ENCODE measurements at regions not wholly inside any gene's neighbourhood (a gene's known extent, or its start where the extent isn't known, plus 50 kb on each side); places are given as distances from the start of the nearest gene placed in this dataset.

GRCh38 chr2:66156171-66156570 lies 278.8 kb upstream of the MEIS1 start:
- 4% methylated on average over 1 of the region's 1 CpG for WGBS (ENCODE audit: low lambda C conversion rate)
- H3K9me3 ChIP-seq, result peaks cover 15% of the 10 kb centered on the region
- H3K36me3 ChIP-seq (replicated peaks in 1 of 2; ENCODE audit: control insufficient read depth in 1 of 2, insufficient read depth in 2 of 2, low read length in 1 of 2), result no peaks in the 10 kb centered on the region
- no peak overlapping the region for H3K4me2 ChIP-seq
- ChIA-PET CTCF (no interaction called here), POLR2A (no interaction called here)
- no peak for DNase-seq
- no peaks in the 10 kb centered on the region for H3F3A ChIP-seq (replicated peaks; ENCODE audit: insufficient read depth)
- no peak overlapping the region for H3K9ac ChIP-seq
- no peaks in the 10 kb centered on the region for H3K4me1 ChIP-seq (ENCODE audit: control insufficient read depth in 1 of 2, insufficient read depth in 2 of 2, low read depth in 1 of 2, low read length in 1 of 2)
- H3K9me2 ChIP-seq, result no peaks in the 10 kb centered on the region
- H3K27ac ChIP-seq (ENCODE audit: low read depth in 2 of 2, low read length in 1 of 2), result no peak overlapping the region
- H2AFZ ChIP-seq (ENCODE audit: low read depth), result no peak overlapping the region
- no peaks in the 10 kb centered on the region for H3K27me3 ChIP-seq (ENCODE audit: insufficient read depth)
- no peaks in the 10 kb centered on the region for H4K20me1 ChIP-seq (ENCODE audit: insufficient read depth)
- H3K4me3 ChIP-seq (ENCODE audit: low read depth in 2 of 2, low read length in 1 of 2), result no peak overlapping the region
- no peaks in the 10 kb centered on the region for H3K79me2 ChIP-seq (ENCODE audit: insufficient read depth)
- TF ChIP-seq PBX3 (IDR thresholded peaks at IDR 0.05) (no peak), RCOR1 (IDR thresholded peaks at IDR 0.05; ENCODE audit: low read length) (no peak), SMC3 (IDR thresholded peaks at IDR 0.05; ENCODE audit: low read depth, low read length) (no peak), NRF1 (IDR thresholded peaks at IDR 0.05; ENCODE audit: low read depth, low read length) (no peak), JUND (IDR thresholded peaks at IDR 0.05) (no peak), SIN3A (IDR thresholded peaks at IDR 0.05; ENCODE audit: borderline replicate concordance, low read depth, low read length) (no peak), NFIC (IDR thresholded peaks at IDR 0.05; ENCODE audit: borderline replicate concordance) (no peak), TEAD4 (IDR thresholded peaks at IDR 0.05; ENCODE audit: borderline replicate concordance, insufficient read depth) (no peak), RAD21 (IDR thresholded peaks at IDR 0.05; ENCODE audit: low read length) (no peak), RFX5 (IDR thresholded peaks at IDR 0.05; ENCODE audit: low read length) (no peak), TCF12 (IDR thresholded peaks at IDR 0.05) (no peak), MXI1 (IDR thresholded peaks at IDR 0.05; ENCODE audit: low read depth, low read length) (no peak), IRF3 (IDR thresholded peaks at IDR 0.05; ENCODE audit: low read depth, low read length) (no peak), EP300 (IDR thresholded peaks at IDR 0.05; ENCODE audit: borderline replicate concordance in 1 of 2, low read depth in 1 of 2, low read length in 1 of 2) (no peak), ELF1 (IDR thresholded peaks at IDR 0.05) (no peak), EZH2phosphoT487 (IDR thresholded peaks at IDR 0.05; ENCODE audit: borderline replicate concordance, low read depth) (no peak), GATA2 (CRISPR knock-in tag; IDR thresholded peaks at IDR 0.05) (no peak), TAF1 (IDR thresholded peaks at IDR 0.05; ENCODE audit: borderline replicate concordance, low read depth, low read length) (no peak)

- Histone ChIP-seq H3K9me3 (peaks cover 15% of the 10 kb centered on the region), H3K4me3 (ENCODE audit: low read depth in 2 of 2, low read length in 1 of 2) (no peak overlapping the region), H3K4me2 (no peak overlapping the region), H4K20me1 (ENCODE audit: insufficient read depth) (no peaks in the 10 kb centered on the region), H3F3A (replicated peaks; ENCODE audit: insufficient read depth) (no peaks in the 10 kb centered on the region), H2AFZ (ENCODE audit: low read depth) (no peak overlapping the region), H3K36me3 (replicated peaks in 1 of 2; ENCODE audit: control insufficient read depth in 1 of 2, insufficient read depth in 2 of 2, low read length in 1 of 2) (no peaks in the 10 kb centered on the region), H3K9me2 (no peaks in the 10 kb centered on the region), H3K27me3 (ENCODE audit: insufficient read depth) (no peaks in the 10 kb centered on the region), H3K4me1 (ENCODE audit: control insufficient read depth in 1 of 2, insufficient read depth in 2 of 2, low read depth in 1 of 2, low read length in 1 of 2) (no peaks in the 10 kb centered on the region), H3K27ac (ENCODE audit: low read depth in 2 of 2, low read length in 1 of 2) (no peak overlapping the region), H3K79me2 (ENCODE audit: insufficient read depth) (no peaks in the 10 kb centered on the region), H3K9ac (no peak overlapping the region)
- WGBS (ENCODE audit: low lambda C conversion rate), result 4% methylated on average over 1 of the region's 1 CpG
- no peak for DNase-seq
- POLR2A ChIA-PET, result no interaction called here
- TF ChIP-seq ZBTB33 (IDR thresholded peaks at IDR 0.05; ENCODE audit: borderline replicate concordance, low read depth) (no peak), NFIC (IDR thresholded peaks at IDR 0.05; ENCODE audit: borderline replicate concordance) (no peak), GATA2 (CRISPR knock-in tag; IDR thresholded peaks at IDR 0.05) (no peak), EZH2phosphoT487 (IDR thresholded peaks at IDR 0.05; ENCODE audit: borderline replicate concordance, low read depth) (no peak), USF1 (IDR thresholded peaks at IDR 0.05; ENCODE audit: borderline replicate concordance, low read depth) (no peak), CHD2 (IDR thresholded peaks at IDR 0.05; ENCODE audit: low read length, partially characterized antibody) (no peak), FOXJ3 (CRISPR knock-in tag; IDR thresholded peaks at IDR 0.05) (no peak), GABPA (IDR thresholded peaks at IDR 0.05; ENCODE audit: low read depth) (no peak), RXRA (IDR thresholded peaks at IDR 0.05; ENCODE audit: borderline replicate concordance, low read depth) (no peak), EP300 (IDR thresholded peaks at IDR 0.05; ENCODE audit: borderline replicate concordance in 1 of 2, low read depth in 1 of 2, low read length in 1 of 2) (no peak), FOXM1 (IDR thresholded peaks at IDR 0.05; ENCODE audit: low read depth) (no peak), RCOR1 (IDR thresholded peaks at IDR 0.05; ENCODE audit: low read length) (no peak), POLR2AphosphoS5 (IDR thresholded peaks at IDR 0.05; ENCODE audit: low read depth, low read length) (no peak)
- CTCF ChIA-PET, result no interaction called here
Observed at GRCh38 chr2:66153941-66154340, 281.0 kb upstream of the MEIS1 start.
